ENCODE measurements at regions not wholly inside any gene's neighbourhood (a gene's known extent, or its start where the extent isn't known, plus 50 kb on each side); places are given as distances from the start of the nearest gene placed in this dataset.

GRCh38 chr18:51537487-51537886 is 340.0 kb upstream of the MEX3C start:
- Histone ChIP-seq H3K4me3 (ENCODE audit: low read length in 2 of 2) (no peak overlapping the region), H3K4me1 (ENCODE audit: control insufficient read depth in 2 of 2, insufficient read depth in 1 of 2, low read depth in 1 of 2, low read length in 2 of 2) (no peaks in the 10 kb centered on the region), H3K4me2 (ENCODE audit: insufficient read depth, low read length, poor library complexity, severe bottlenecking) (no peak overlapping the region), H3K27ac (replicated peaks; ENCODE audit: low read length) (no peak overlapping the region), H3K79me1 (ENCODE audit: low read depth, low read length) (no peaks in the 10 kb centered on the region), H2AK5ac (ENCODE audit: low read depth, low read length) (no peak overlapping the region), H2BK120ac (ENCODE audit: low read depth, low read length) (no peak overlapping the region), H3K23ac (ENCODE audit: low read depth, low read length, poor library complexity) (no peak overlapping the region), H3K14ac (ENCODE audit: low read length) (no peak overlapping the region), H3K27me3 (ENCODE audit: control insufficient read depth in 3 of 3, insufficient read depth in 3 of 3, low read depth in 1 of 3, low read length in 3 of 3) (no peaks in the 10 kb centered on the region), H4K91ac (ENCODE audit: low read depth, low read length, poor library complexity) (no peak overlapping the region), H2AFZ (ENCODE audit: low read length) (no peak overlapping the region), H3K9ac (ENCODE audit: low read depth, low read length, poor library complexity) (no peak overlapping the region), H2BK12ac (ENCODE audit: low read length) (no peak overlapping the region), H2BK5ac (ENCODE audit: low read length) (no peak overlapping the region), H3K18ac (ENCODE audit: low read length) (no peak overlapping the region), H3K9me3 (replicated peaks in 1 of 2; ENCODE audit: control insufficient read depth in 2 of 2, insufficient read depth in 1 of 2, low read depth in 1 of 2, low read length in 2 of 2) (no peaks in the 10 kb centered on the region), H3K4ac (ENCODE audit: low read length) (no peak overlapping the region), H3K36me3 (replicated peaks in 1 of 2; ENCODE audit: control insufficient read depth in 2 of 2, insufficient read depth in 2 of 2, low read length in 2 of 2) (no peaks in the 10 kb centered on the region), H2BK15ac (ENCODE audit: low read length) (no peak overlapping the region), H4K8ac (ENCODE audit: low read depth, low read length) (no peak overlapping the region)
- DNase-seq (ENCODE audit: low spot score) = peak; percentile 2
- no CpG with 5 or more reads among the region's 6 CpGs for WGBS, 2 donors (ENCODE audit: extremely low coverage in 2 of 2, insufficient read length in 2 of 2, insufficient replicate concordance in 1 of 2)

GRCh38 chr18:51540562-51540961 is 343.1 kb upstream of the MEX3C start:
- no CpG with 5 or more reads among the region's 1 CpG for WGBS, 2 donors (ENCODE audit: extremely low coverage in 2 of 2, insufficient read length in 2 of 2, insufficient replicate concordance in 1 of 2)
- H2BK120ac ChIP-seq (ENCODE audit: low read depth, low read length) = no peak overlapping the region
- H3K14ac ChIP-seq (ENCODE audit: low read length) = no peak overlapping the region
- no peak for DNase-seq (ENCODE audit: low spot score)
- no peaks in the 10 kb centered on the region for H3K79me1 ChIP-seq (ENCODE audit: low read depth, low read length)
- no peaks in the 10 kb centered on the region for H3K4me1 ChIP-seq (ENCODE audit: control insufficient read depth in 2 of 2, insufficient read depth in 1 of 2, low read depth in 1 of 2, low read length in 2 of 2)
- no peak overlapping the region for H3K9ac ChIP-seq (ENCODE audit: low read depth, low read length, poor library complexity)
- H3K9me3 ChIP-seq (replicated peaks in 1 of 2; ENCODE audit: control insufficient read depth in 2 of 2, insufficient read depth in 1 of 2, low read depth in 1 of 2, low read length in 2 of 2) = no peaks in the 10 kb centered on the region
- no peak overlapping the region for H2AFZ ChIP-seq (ENCODE audit: low read length)
- H3K27me3 ChIP-seq (ENCODE audit: control insufficient read depth in 3 of 3, insufficient read depth in 3 of 3, low read depth in 1 of 3, low read length in 3 of 3) = no peaks in the 10 kb centered on the region
- H3K36me3 ChIP-seq (replicated peaks in 1 of 2; ENCODE audit: control insufficient read depth in 2 of 2, insufficient read depth in 2 of 2, low read length in 2 of 2) = no peaks in the 10 kb centered on the region
- H3K4me2 ChIP-seq (ENCODE audit: insufficient read depth, low read length, poor library complexity, severe bottlenecking) = no peak overlapping the region
- no peak overlapping the region for H2BK15ac ChIP-seq (ENCODE audit: low read length)
- no peak overlapping the region for H3K23ac ChIP-seq (ENCODE audit: low read depth, low read length, poor library complexity)
- no peak overlapping the region for H3K18ac ChIP-seq (ENCODE audit: low read length)
- no peak overlapping the region for H2BK12ac ChIP-seq (ENCODE audit: low read length)
- no peak overlapping the region for H2AK5ac ChIP-seq (ENCODE audit: low read depth, low read length)
- H4K91ac ChIP-seq (ENCODE audit: low read depth, low read length, poor library complexity) = no peak overlapping the region
- no peak overlapping the region for H3K4me3 ChIP-seq (ENCODE audit: low read length in 2 of 2)
- H3K4ac ChIP-seq (ENCODE audit: low read length) = no peak overlapping the region
- H2BK5ac ChIP-seq (ENCODE audit: low read length) = no peak overlapping the region
- H3K27ac ChIP-seq (replicated peaks; ENCODE audit: low read length) = no peak overlapping the region
- no peak overlapping the region for H4K8ac ChIP-seq (ENCODE audit: low read depth, low read length)

- Histone ChIP-seq H2BK120ac (ENCODE audit: low read depth, low read length) (no peak overlapping the region), H3K4me1 (ENCODE audit: control insufficient read depth in 2 of 2, insufficient read depth in 1 of 2, low read depth in 1 of 2, low read length in 2 of 2) (no peaks in the 10 kb centered on the region), H3K18ac (ENCODE audit: low read length) (no peak overlapping the region), H4K91ac (ENCODE audit: low read depth, low read length, poor library complexity) (no peak overlapping the region), H3K27ac (replicated peaks; ENCODE audit: low read length) (no peak overlapping the region), H3K79me1 (ENCODE audit: low read depth, low read length) (no peaks in the 10 kb centered on the region), H3K9ac (ENCODE audit: low read depth, low read length, poor library complexity) (no peak overlapping the region), H3K4me3 (ENCODE audit: low read length in 2 of 2) (no peak overlapping the region), H2BK5ac (ENCODE audit: low read length) (no peak overlapping the region), H4K8ac (ENCODE audit: low read depth, low read length) (no peak overlapping the region), H3K27me3 (ENCODE audit: control insufficient read depth in 3 of 3, insufficient read depth in 3 of 3, low read depth in 1 of 3, low read length in 3 of 3) (no peaks in the 10 kb centered on the region), H3K4me2 (ENCODE audit: insufficient read depth, low read length, poor library complexity, severe bottlenecking) (no peak overlapping the region), H2BK12ac (ENCODE audit: low read length) (no peak overlapping the region), H2AK5ac (ENCODE audit: low read depth, low read length) (no peak overlapping the region), H2AFZ (ENCODE audit: low read length) (no peak overlapping the region), H2BK15ac (ENCODE audit: low read length) (no peak overlapping the region), H3K14ac (ENCODE audit: low read length) (no peak overlapping the region), H3K23ac (ENCODE audit: low read depth, low read length, poor library complexity) (no peak overlapping the region), H3K9me3 (replicated peaks in 1 of 2; ENCODE audit: control insufficient read depth in 2 of 2, insufficient read depth in 1 of 2, low read depth in 1 of 2, low read length in 2 of 2) (no peaks in the 10 kb centered on the region), H3K36me3 (replicated peaks in 1 of 2; ENCODE audit: control insufficient read depth in 2 of 2, insufficient read depth in 2 of 2, low read length in 2 of 2) (no peaks in the 10 kb centered on the region), H3K4ac (ENCODE audit: low read length) (no peak overlapping the region)
- no peak for DNase-seq (ENCODE audit: low spot score)
These were observed 343.7 kb upstream of the MEX3C start for GRCh38 chr18:51541230-51541629.

- Histone ChIP-seq H3K4ac (ENCODE audit: low read length) (no peak overlapping the region), H2BK5ac (ENCODE audit: low read length) (no peak overlapping the region), H3K4me2 (ENCODE audit: insufficient read depth, low read length, poor library complexity, severe bottlenecking) (no peak overlapping the region), H3K9ac (ENCODE audit: low read depth, low read length, poor library complexity) (no peak overlapping the region), H3K27me3 (ENCODE audit: control insufficient read depth in 3 of 3, insufficient read depth in 3 of 3, low read depth in 1 of 3, low read length in 3 of 3) (no peaks in the 10 kb centered on the region), H4K8ac (ENCODE audit: low read depth, low read length) (no peak overlapping the region), H3K79me1 (ENCODE audit: low read depth, low read length) (no peaks in the 10 kb centered on the region), H2AK5ac (ENCODE audit: low read depth, low read length) (no peak overlapping the region), H2AFZ (ENCODE audit: low read length) (no peak overlapping the region), H3K9me3 (replicated peaks in 1 of 2; ENCODE audit: control insufficient read depth in 2 of 2, insufficient read depth in 1 of 2, low read depth in 1 of 2, low read length in 2 of 2) (no peaks in the 10 kb centered on the region), H3K36me3 (replicated peaks in 1 of 2; ENCODE audit: control insufficient read depth in 2 of 2, insufficient read depth in 2 of 2, low read length in 2 of 2) (no peaks in the 10 kb centered on the region), H4K91ac (ENCODE audit: low read depth, low read length, poor library complexity) (no peak overlapping the region), H3K4me1 (ENCODE audit: control insufficient read depth in 2 of 2, insufficient read depth in 1 of 2, low read depth in 1 of 2, low read length in 2 of 2) (no peaks in the 10 kb centered on the region), H3K23ac (ENCODE audit: low read depth, low read length, poor library complexity) (no peak overlapping the region), H2BK15ac (ENCODE audit: low read length) (no peak overlapping the region), H3K4me3 (ENCODE audit: low read length in 2 of 2) (no peak overlapping the region), H3K14ac (ENCODE audit: low read length) (no peak overlapping the region), H2BK12ac (ENCODE audit: low read length) (no peak overlapping the region), H3K18ac (ENCODE audit: low read length) (no peak overlapping the region), H3K27ac (replicated peaks; ENCODE audit: low read length) (no peak overlapping the region), H2BK120ac (ENCODE audit: low read depth, low read length) (no peak overlapping the region)
- DNase-seq (ENCODE audit: low spot score) = no peak
- WGBS, 2 donors (ENCODE audit: extremely low coverage in 2 of 2, insufficient read length in 2 of 2, insufficient replicate concordance in 1 of 2) = no CpG with 5 or more reads among the region's 1 CpG
These were observed 346.2 kb upstream of the MEX3C start for GRCh38 chr18:51543658-51544155.
